Activated CD8-positive, alpha-beta memory T cell treated with anti-CD3 and anti-CD28 coated beads for 36 hours (primary cell): ENCODE measurements at regions not wholly inside any gene's neighbourhood (a gene's known extent, or its start where the extent isn't known, plus 50 kb on each side); places are given as distances from the start of the nearest gene placed in this dataset.

Source experiments
- CTCF ChIA-PET: fragments of 350-600 bp; sonication (Branson Sonifier 250); formaldehyde crosslinking; loops from one replicate; lab custom pipeline; 2021; ENCODE audit warnings: antibody characterized with exemption; lab: Charles Lee
- POLR2A ChIA-PET: fragments of 350-600 bp; sonication (Branson Sonifier 250); formaldehyde crosslinking; loops from one replicate; lab custom pipeline; 2021; ENCODE audit warnings: antibody characterized with exemption; lab: Charles Lee

GRCh38 chr10:47098964-47099363, 187.7 kb downstream of the PTPN20 start:
- ChIA-PET CTCF (no interaction called here), POLR2A (no interaction called here)

- ChIA-PET CTCF (no interaction called here), POLR2A (no interaction called here)
Measured at GRCh38 chr10:47099474-47099873, 188.2 kb downstream of the PTPN20 start.

- ChIA-PET CTCF (no interaction called here), POLR2A (no interaction called here)
Measured at GRCh38 chr10:47101196-47101595, 190.0 kb downstream of the PTPN20 start.

GRCh38 chr10:47101807-47102206, 190.6 kb downstream of the PTPN20 start:
- ChIA-PET CTCF (no interaction called here), POLR2A (no interaction called here)

GRCh38 chr10:47104151-47104605, 192.9 kb downstream of the PTPN20 start:
- ChIA-PET POLR2A (no interaction called here), CTCF (no interaction called here)

GRCh38 chr10:47104786-47105385, 193.7 kb downstream of the PTPN20 start:
- ChIA-PET POLR2A (no interaction called here), CTCF (no interaction called here)

- CTCF ChIA-PET, result no interaction called here
- POLR2A ChIA-PET, result no interaction called here
Measured at GRCh38 chr10:47107007-47107747, 192.8 kb upstream of the GDF10 start.

- POLR2A ChIA-PET, result no interaction called here
- CTCF ChIA-PET, result no interaction called here
Measured at GRCh38 chr10:47109906-47110305, 190.1 kb upstream of the GDF10 start.

- POLR2A ChIA-PET, result no interaction called here
- CTCF ChIA-PET, result no interaction called here
Measured at GRCh38 chr10:47111329-47111862, 188.6 kb upstream of the GDF10 start.

- ChIA-PET POLR2A (no interaction called here), CTCF (no interaction called here)
Measured at GRCh38 chr10:47112612-47113011, 187.4 kb upstream of the GDF10 start.

GRCh38 chr10:47113907-47114500, 186.0 kb upstream of the GDF10 start:
- CTCF ChIA-PET, result interaction anchor here (1.1 kb wide), 1 partner anchor 89 kb away, joined by 3 read pairs; no protein-coding TSS in a partner anchor
- POLR2A ChIA-PET, result no interaction called here

GRCh38 chr10:47114680-47115186, 185.3 kb upstream of the GDF10 start:
- ChIA-PET POLR2A (no interaction called here), CTCF (interaction anchor here (1.1 kb wide), 1 partner anchor 89 kb away, joined by 3 read pairs; no protein-coding TSS in a partner anchor)

- CTCF ChIA-PET, result no interaction called here
Measured at GRCh38 chr10:47115322-47115721, 184.7 kb upstream of the GDF10 start.

GRCh38 chr10:47116445-47116844, 183.6 kb upstream of the GDF10 start:
- ChIA-PET CTCF (no interaction called here), POLR2A (no interaction called here)

More at GRCh38 chr10:47115322-47115721, 184.7 kb upstream of the GDF10 start:
- POLR2A ChIA-PET, result no interaction called here

GRCh38 chr10:47118326-47118725, 181.7 kb upstream of the GDF10 start:
- ChIA-PET POLR2A (no interaction called here), CTCF (no interaction called here)

GRCh38 chr10:47121336-47121735, 178.7 kb upstream of the GDF10 start:
- ChIA-PET CTCF (no interaction called here), POLR2A (no interaction called here)

- POLR2A ChIA-PET, result no interaction called here
- CTCF ChIA-PET, result no interaction called here
Measured at GRCh38 chr10:47123716-47124288, 176.2 kb upstream of the GDF10 start.

GRCh38 chr10:47127188-47127785, 172.7 kb upstream of the GDF10 start:
- CTCF ChIA-PET, result no interaction called here
- POLR2A ChIA-PET, result no interaction called here

- ChIA-PET CTCF (no interaction called here), POLR2A (no interaction called here)
Measured at GRCh38 chr10:47130491-47130890, 169.5 kb upstream of the GDF10 start.
